Transverse colon (tissue), 4 donors: ENCODE measurements at regions not wholly inside any gene's neighbourhood (a gene's known extent, or its start where the extent isn't known, plus 50 kb on each side); places are given as distances from the start of the nearest gene placed in this dataset.

ENCODE experiments used
- POLR2A ChIP-seq: fragments of 450-650 bp; IDR thresholded peaks from one replicate; pipeline ENCODE4 v1.6.1; 2016; ENCODE audit warnings: antibody characterized with exemption, mild to moderate bottlenecking, moderate library complexity
- POLR2AphosphoS5 ChIP-seq, 3 donors: sonication (generic); formaldehyde crosslinking; IDR thresholded peaks; one replicate each; pipeline ENCODE4 v1.6.1; 2016; ENCODE audit warnings: antibody characterized with exemption in 3 of 3
- TF ChIP-seq, protein P1 (sequence below), 5 experiments: fragments of 200-600 bp in 3 of 5; fragments of 450-650 bp in 2 of 5; sonication (generic) in 3 of 5; IDR thresholded peaks; 1 replicate in 2 of 5; 2 replicates in 3 of 5; pipeline ENCODE4 v1.5.1; 2016 to 2017; ENCODE audit warnings: antibody characterized with exemption in 5 of 5, inconsistent platforms in 3 of 5, mild to moderate bottlenecking in 2 of 5, moderate library complexity in 1 of 5

DNA sequence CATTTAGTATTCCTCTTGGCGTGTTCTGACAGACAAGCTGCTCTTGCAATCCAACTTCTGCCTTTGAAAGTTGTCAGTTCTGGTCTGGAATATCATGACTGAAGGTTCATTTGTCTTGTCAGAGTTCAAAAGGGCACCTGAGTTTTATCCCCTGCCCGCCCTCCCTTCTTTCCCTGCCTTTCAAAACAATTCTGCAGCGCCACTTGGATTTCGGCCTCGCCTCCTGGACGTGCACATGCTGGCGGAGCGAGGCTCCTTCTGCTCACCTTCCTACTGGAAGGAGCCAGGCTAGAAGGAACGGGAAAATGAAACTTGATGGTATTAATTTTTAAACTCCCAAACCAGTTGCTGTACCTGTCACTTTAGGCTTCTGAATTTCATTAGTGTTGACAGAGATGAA, 55.7 kb upstream of the HDGFL1 start:
- TF ChIP-seq POLR2A, result no peak
- TF ChIP-seq, protein P1, sequence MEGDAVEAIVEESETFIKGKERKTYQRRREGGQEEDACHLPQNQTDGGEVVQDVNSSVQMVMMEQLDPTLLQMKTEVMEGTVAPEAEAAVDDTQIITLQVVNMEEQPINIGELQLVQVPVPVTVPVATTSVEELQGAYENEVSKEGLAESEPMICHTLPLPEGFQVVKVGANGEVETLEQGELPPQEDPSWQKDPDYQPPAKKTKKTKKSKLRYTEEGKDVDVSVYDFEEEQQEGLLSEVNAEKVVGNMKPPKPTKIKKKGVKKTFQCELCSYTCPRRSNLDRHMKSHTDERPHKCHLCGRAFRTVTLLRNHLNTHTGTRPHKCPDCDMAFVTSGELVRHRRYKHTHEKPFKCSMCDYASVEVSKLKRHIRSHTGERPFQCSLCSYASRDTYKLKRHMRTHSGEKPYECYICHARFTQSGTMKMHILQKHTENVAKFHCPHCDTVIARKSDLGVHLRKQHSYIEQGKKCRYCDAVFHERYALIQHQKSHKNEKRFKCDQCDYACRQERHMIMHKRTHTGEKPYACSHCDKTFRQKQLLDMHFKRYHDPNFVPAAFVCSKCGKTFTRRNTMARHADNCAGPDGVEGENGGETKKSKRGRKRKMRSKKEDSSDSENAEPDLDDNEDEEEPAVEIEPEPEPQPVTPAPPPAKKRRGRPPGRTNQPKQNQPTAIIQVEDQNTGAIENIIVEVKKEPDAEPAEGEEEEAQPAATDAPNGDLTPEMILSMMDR (IDR thresholded peaks at IDR 0.05), result no peak
- no peak for TF ChIP-seq POLR2AphosphoS5 (IDR thresholded peaks at IDR 0.05)
